HEK293T (cell line): ENCODE measurements at regions not wholly inside any gene's neighbourhood (a gene's known extent, or its start where the extent isn't known, plus 50 kb on each side); places are given as distances from the start of the nearest gene placed in this dataset.

ENCODE experiments used
- CTCF ChIA-PET: fragments of 350-600 bp; formaldehyde crosslinking; extraction: SDS; loops from one replicate; lab custom pipeline; 2021; ENCODE audit warnings: antibody characterized with exemption, inconsistent platforms; lab: Yijun Ruan, JAX
- POLR2A ChIA-PET: fragments of 350-600 bp; formaldehyde crosslinking; extraction: SDS; loops from one replicate; lab custom pipeline; 2020; ENCODE audit warnings: antibody characterized with exemption, inconsistent platforms; lab: Yijun Ruan, JAX
- DNase-seq: peaks from one replicate; pipeline ENCODE4 v3.0.0; 2012; ENCODE audit warnings: mixed read lengths; ENCODE audit errors: extremely low spot score
- ARNT ChIP-seq: fragments of 450-650 bp; IDR thresholded peaks from 2 replicates; pipeline ENCODE4 v1.6.1; 2017; ENCODE audit warnings: mild to moderate bottlenecking
- BHLHE40 ChIP-seq: fragments of 450-650 bp; IDR thresholded peaks from 2 replicates; pipeline ENCODE4 v1.6.1; 2016; ENCODE audit warnings: mild to moderate bottlenecking, moderate library complexity, borderline replicate concordance
- CTBP1 ChIP-seq: fragments of 450-650 bp; IDR thresholded peaks from 2 replicates; pipeline ENCODE4 v1.6.1; 2016; ENCODE audit warnings: borderline replicate concordance
- ELF4 ChIP-seq: fragments of 450-650 bp; IDR thresholded peaks from 2 replicates; pipeline ENCODE4 v1.6.1; 2017; ENCODE audit warnings: antibody characterized with exemption
- FOXA1 ChIP-seq: fragments of 450-650 bp; IDR thresholded peaks from 2 replicates; pipeline ENCODE4 v1.6.1; 2016; ENCODE audit warnings: mild to moderate bottlenecking
- FOXK2 ChIP-seq: fragments of 450-650 bp; IDR thresholded peaks from 2 replicates; pipeline ENCODE4 v1.6.1; 2016; ENCODE audit warnings: mild to moderate bottlenecking
- FOXM1 ChIP-seq: fragments of 450-650 bp; IDR thresholded peaks from 2 replicates; pipeline ENCODE4 v1.6.1; 2017; ENCODE audit warnings: mild to moderate bottlenecking, borderline replicate concordance
- HDGF ChIP-seq: fragments of 450-650 bp; IDR thresholded peaks from 2 replicates; pipeline ENCODE4 v1.6.1; 2017; ENCODE audit warnings: antibody characterized with exemption, borderline replicate concordance
- L3MBTL2 ChIP-seq: fragments of 450-650 bp; conservative IDR thresholded peaks from 2 replicates; pipeline ENCODE4 v1.6.1; 2016; ENCODE audit warnings: mild to moderate bottlenecking
- LEF1 ChIP-seq: fragments of 450-650 bp; IDR thresholded peaks from 2 replicates; pipeline ENCODE4 v1.6.1; 2017; ENCODE audit warnings: mild to moderate bottlenecking, borderline replicate concordance
- NFRKB ChIP-seq: fragments of 450-650 bp; IDR thresholded peaks from 2 replicates; pipeline ENCODE4 v1.6.1; 2016; ENCODE audit warnings: mild to moderate bottlenecking, moderate library complexity
- SP1 ChIP-seq: fragments of 450-650 bp; IDR thresholded peaks from 2 replicates; pipeline ENCODE4 v1.6.1; 2017
- SUZ12 ChIP-seq: fragments of 450-650 bp; IDR thresholded peaks from 2 replicates; pipeline ENCODE4 v1.6.1; 2016; ENCODE audit warnings: mild to moderate bottlenecking
- TARDBP ChIP-seq: fragments of 450-650 bp; IDR thresholded peaks from 2 replicates; pipeline ENCODE4 v1.6.1; 2016
- ZNF384 ChIP-seq: fragments of 450-650 bp; IDR thresholded peaks from 2 replicates; pipeline ENCODE4 v1.6.1; 2016
- TF ChIP-seq, protein P1 (sequence below): fragments of 450-650 bp; IDR thresholded peaks from 2 replicates; pipeline ENCODE4 v1.6.1; 2016

DNA sequence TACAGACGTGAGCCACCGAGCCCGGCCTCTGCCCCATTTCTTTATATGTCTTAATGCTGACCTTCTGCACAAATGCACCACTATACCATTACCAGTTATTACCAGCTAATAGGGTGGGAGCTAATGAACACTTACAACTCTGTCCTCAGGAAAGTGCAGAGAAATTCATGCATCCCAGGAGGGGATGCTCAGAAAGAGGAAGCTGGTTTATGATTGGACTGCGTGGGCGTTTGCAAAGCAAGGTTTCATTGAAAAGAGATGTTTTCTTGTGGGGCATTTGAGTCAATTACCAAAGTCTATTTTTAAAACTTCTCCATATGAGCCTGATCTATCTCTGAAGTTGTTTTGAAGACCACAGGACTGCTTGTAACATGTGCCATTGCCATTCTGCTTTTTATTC lies 417.7 kb upstream of the CELF2 start:
- DNase-seq, result no peak
- POLR2A ChIA-PET, result no interaction called here
- TF ChIP-seq ZNF384, result no peak
- no peak for TF ChIP-seq SUZ12
- TF ChIP-seq L3MBTL2, result no peak
- no peak for TF ChIP-seq SP1
- no peak for TF ChIP-seq HDGF
- TF ChIP-seq FOXK2, result no peak
- TF ChIP-seq ELF4, result no peak
- no peak for TF ChIP-seq LEF1
- TF ChIP-seq TARDBP, result no peak
- no peak for TF ChIP-seq CTBP1
- TF ChIP-seq FOXA1, result no peak
- no peak for TF ChIP-seq ARNT
- CTCF ChIA-PET, result no interaction called here

DNA sequence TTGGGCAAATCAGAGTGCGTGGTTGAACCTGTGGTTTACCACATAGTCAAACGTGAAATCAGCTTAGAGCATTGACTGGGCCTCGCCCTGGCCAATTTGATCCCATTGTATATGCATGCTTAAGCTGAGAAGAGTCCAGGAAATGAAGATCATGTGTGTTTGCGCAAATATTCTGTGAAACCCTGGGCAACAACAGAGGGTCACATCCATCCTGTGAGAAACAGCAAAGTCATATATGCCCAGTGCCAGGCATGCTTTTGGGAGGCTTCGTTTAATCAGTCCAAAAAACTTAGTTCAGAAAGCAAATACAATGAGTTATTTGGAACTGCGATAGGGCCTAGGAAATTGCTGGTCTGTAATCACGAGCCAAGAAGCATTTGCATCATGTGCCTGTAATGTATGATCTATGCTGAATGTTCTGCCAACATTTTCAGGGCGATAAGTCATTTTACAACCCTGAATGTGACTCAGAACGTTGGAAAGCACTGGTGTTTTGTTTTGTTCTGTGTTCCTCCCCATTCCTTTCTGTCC lies 412.1 kb upstream of the CELF2 start:
- CTCF ChIA-PET, result no interaction called here

DNA sequence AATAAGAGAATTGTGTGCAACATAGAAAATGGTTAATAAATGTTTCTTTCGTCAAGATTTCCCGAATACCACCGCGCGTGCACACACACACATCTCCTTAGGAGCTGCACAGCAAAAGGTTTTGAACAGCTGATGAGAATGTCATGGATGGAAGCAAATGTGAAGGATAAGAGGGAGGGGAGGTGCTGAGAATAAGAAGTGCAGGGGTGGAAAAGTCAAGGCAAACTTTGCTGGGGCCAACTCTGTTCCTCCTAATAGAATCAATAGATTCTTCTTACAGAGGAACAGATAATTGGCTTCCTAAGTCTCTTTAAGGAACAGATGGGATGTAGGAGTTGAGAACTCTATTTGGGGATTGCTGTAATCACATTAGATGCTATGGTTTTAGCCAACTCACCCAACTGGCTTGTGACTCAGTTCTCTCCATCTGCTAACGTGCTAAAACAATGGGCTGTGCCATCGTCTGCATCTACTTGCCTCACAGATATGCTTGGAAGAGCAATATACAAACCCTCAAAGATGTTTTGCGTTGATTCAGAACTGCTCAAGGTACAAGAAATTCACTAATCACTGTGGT lies 408.2 kb upstream of the CELF2 start:
- no peak for TF ChIP-seq SUZ12
- no peak for TF ChIP-seq TARDBP
- TF ChIP-seq ZNF384, result no peak
- TF ChIP-seq FOXA1, result no peak
- TF ChIP-seq FOXM1, result no peak
- TF ChIP-seq NFRKB, result no peak
- no peak for TF ChIP-seq ELF4
- TF ChIP-seq L3MBTL2, result no peak
- TF ChIP-seq, protein P1, sequence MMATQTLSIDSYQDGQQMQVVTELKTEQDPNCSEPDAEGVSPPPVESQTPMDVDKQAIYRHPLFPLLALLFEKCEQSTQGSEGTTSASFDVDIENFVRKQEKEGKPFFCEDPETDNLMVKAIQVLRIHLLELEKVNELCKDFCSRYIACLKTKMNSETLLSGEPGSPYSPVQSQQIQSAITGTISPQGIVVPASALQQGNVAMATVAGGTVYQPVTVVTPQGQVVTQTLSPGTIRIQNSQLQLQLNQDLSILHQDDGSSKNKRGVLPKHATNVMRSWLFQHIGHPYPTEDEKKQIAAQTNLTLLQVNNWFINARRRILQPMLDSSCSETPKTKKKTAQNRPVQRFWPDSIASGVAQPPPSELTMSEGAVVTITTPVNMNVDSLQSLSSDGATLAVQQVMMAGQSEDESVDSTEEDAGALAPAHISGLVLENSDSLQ, result no peak
- no peak for TF ChIP-seq ARNT
- no peak for TF ChIP-seq FOXK2
- TF ChIP-seq SP1, result no peak
- no peak for TF ChIP-seq HDGF
- no peak for TF ChIP-seq BHLHE40
- TF ChIP-seq CTBP1, result no peak
- TF ChIP-seq LEF1, result no peak
- DNase-seq, result no peak
- ChIA-PET POLR2A (no interaction called here), CTCF (no interaction called here)

More for the DNA sequence above, 412.1 kb upstream of the CELF2 start:
- POLR2A ChIA-PET, result no interaction called here
- no peak for DNase-seq
- TF ChIP-seq FOXK2 (no peak), LEF1 (no peak), CTBP1 (no peak), FOXA1 (no peak), BHLHE40 (no peak), L3MBTL2 (no peak), HDGF (no peak), ZNF384 (no peak), FOXM1 (no peak), NFRKB (no peak), SP1 (no peak), TARDBP (no peak), ELF4 (no peak), ARNT (no peak), SUZ12 (no peak)
- TF ChIP-seq, protein P1, result no peak

DNA sequence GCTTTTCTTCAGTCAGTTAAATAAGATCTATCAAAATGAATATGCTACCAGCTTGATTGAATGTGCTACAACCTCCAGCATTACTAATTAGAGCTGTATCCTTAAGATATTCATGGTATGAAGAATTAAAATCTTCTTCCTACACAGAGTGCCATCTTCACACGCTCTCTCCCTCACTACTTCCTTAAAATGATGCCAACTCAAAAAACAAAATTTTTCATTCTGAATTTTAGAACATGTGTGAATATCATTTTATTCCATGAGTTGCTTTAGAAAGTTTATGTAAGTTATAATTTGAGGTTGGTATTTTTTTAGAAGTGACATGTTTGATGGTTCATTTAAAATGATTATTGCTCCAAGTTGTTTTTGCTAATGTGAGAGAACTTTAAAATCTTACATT lies 407.5 kb upstream of the CELF2 start:
- no peak for DNase-seq
- ChIA-PET POLR2A (no interaction called here), CTCF (no interaction called here)
- TF ChIP-seq BHLHE40 (no peak), FOXA1 (no peak), ARNT (no peak), L3MBTL2 (no peak), SP1 (no peak)

DNA sequence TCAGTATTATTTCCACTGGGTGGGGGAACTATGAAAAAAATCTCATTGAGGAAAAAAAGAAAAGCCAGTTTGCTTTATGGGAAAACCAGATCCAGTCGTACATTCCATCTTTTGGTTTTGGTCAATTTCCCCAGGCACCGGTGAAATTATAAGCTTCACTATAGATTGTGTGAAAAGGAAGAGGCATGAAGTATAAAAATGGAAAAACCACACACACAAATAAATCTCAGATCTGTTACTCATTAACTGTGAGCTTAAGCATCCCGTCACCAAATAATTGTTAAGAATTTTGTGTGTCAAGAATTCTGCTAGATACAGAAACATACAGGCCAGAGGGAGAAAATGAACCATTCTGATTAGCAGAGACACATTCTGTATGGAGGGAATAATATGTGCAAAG lies 405.5 kb upstream of the CELF2 start:
- ChIA-PET POLR2A (no interaction called here), CTCF (no interaction called here)
- DNase-seq, result no peak
- no peak for TF ChIP-seq ARNT
- TF ChIP-seq FOXA1, result no peak
- no peak for TF ChIP-seq CTBP1
- TF ChIP-seq SUZ12, result no peak
- no peak for TF ChIP-seq L3MBTL2
- TF ChIP-seq ELF4, result no peak
- no peak for TF ChIP-seq FOXK2
- TF ChIP-seq SP1, result no peak
- TF ChIP-seq TARDBP, result no peak
- no peak for TF ChIP-seq LEF1
- TF ChIP-seq BHLHE40, result no peak
- TF ChIP-seq NFRKB, result no peak
- no peak for TF ChIP-seq FOXM1
- TF ChIP-seq HDGF, result no peak

DNA sequence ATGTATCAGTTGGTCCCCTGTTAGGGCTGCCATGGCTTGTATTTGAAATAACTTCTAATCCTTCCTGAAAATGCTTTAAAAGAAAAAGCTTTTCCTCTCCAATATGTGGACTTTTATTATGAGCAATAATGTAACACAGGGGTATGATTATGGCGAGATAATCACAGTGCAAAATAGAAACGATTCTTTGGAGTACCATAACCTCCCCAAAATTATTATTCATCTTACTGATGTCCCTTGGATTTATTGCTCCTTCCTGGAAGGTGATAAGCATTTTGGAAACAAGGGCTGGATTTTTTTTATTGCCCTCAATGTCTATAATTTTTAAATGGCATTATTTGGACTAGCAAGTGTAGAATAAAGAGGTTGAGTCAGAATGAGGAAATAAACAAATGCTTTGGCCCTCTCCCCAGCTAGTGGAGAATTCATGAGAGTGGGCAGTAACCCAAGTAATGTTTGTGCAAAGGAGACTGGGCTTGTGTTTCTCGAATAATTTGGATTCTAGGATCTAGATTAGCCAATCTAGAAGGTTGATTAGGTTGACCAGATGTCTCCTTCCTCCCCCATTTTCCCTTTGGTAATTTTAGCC lies 403.9 kb upstream of the CELF2 start:
- CTCF ChIA-PET, result no interaction called here
- POLR2A ChIA-PET, result no interaction called here
- no peak for DNase-seq
- no peak for TF ChIP-seq L3MBTL2
- no peak for TF ChIP-seq FOXM1
- no peak for TF ChIP-seq HDGF
- TF ChIP-seq ARNT, result no peak
- TF ChIP-seq SUZ12, result no peak
- TF ChIP-seq, protein P1, result no peak
- TF ChIP-seq FOXA1, result no peak
- no peak for TF ChIP-seq FOXK2
- TF ChIP-seq BHLHE40, result no peak
- TF ChIP-seq CTBP1, result no peak
- no peak for TF ChIP-seq NFRKB
- no peak for TF ChIP-seq LEF1
- no peak for TF ChIP-seq ZNF384
- TF ChIP-seq SP1, result no peak
- TF ChIP-seq ELF4, result no peak
- no peak for TF ChIP-seq TARDBP
